GM06990 (cell line): ENCODE measurements at regions not wholly inside any gene's neighbourhood (a gene's known extent, or its start where the extent isn't known, plus 50 kb on each side); places are given as distances from the start of the nearest gene placed in this dataset.

ENCODE experiments used
- DNase-seq: peaks from one replicate; pipeline ENCODE4 v3.0.0-alpha.2; 2011; ENCODE audit not compliant: insufficient read length; ENCODE audit errors: extremely low read depth
- H3K27me3 ChIP-seq: replicated peaks from 2 replicates; pipeline ENCODE4 v1.6.0; 2011; ENCODE audit warnings: low read length; ENCODE audit not compliant: control insufficient read depth, insufficient read depth
- H3K36me3 ChIP-seq: 2 replicates; pipeline ENCODE4 v1.5.1; 2011; ENCODE audit warnings: low read length; ENCODE audit not compliant: control insufficient read depth, insufficient read depth
- H3K4me3 ChIP-seq: replicated peaks from 2 replicates; pipeline ENCODE4 v1.5.1; 2011; ENCODE audit warnings: low read depth, mild to moderate bottlenecking, control low read depth, low read length
- TF ChIP-seq, protein P1 (sequence below): IDR thresholded peaks from 2 replicates; pipeline ENCODE4 v1.5.1; 2011; ENCODE audit warnings: low read length, control low read depth, mild to moderate bottlenecking, inconsistent platforms; ENCODE audit not compliant: insufficient read depth, poor library complexity, severe bottlenecking

DNA sequence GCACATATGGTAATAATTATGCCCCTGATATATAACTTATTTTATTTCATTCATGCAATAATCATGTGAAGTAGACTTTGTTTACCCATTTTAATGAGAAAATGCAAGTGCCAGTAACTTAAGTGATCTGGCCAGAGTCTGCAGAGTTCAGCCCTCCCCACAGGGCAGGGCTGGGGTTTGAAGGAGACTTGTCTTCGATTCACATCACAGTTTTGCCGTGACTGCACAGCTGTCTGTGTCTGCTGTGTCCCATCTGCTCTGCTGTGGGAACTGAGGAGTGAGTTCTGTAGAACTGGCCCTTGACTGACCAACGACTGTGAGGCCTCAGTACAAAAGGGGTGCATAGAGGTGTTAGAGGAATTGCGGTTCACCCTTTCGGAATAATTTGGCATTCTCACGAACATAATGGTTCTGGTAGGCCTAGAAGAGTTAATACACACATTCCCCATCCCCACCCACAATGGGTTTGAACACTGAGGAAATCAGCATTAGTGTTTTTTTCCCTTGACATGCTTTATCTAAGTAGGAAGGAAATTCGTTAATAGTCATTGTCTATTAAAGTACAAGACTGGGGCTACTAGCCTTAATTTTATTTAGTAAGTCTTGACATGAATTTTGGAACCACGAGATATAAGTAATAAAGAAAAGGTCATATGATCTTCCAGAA is 113.6 kb upstream of the MON1B start:
- Histone ChIP-seq H3K36me3 (no peaks in the 10 kb centered on the region), H3K27me3 (no peaks in the 10 kb centered on the region), H3K4me3 (no peak overlapping the region)
- TF ChIP-seq, protein P1, sequence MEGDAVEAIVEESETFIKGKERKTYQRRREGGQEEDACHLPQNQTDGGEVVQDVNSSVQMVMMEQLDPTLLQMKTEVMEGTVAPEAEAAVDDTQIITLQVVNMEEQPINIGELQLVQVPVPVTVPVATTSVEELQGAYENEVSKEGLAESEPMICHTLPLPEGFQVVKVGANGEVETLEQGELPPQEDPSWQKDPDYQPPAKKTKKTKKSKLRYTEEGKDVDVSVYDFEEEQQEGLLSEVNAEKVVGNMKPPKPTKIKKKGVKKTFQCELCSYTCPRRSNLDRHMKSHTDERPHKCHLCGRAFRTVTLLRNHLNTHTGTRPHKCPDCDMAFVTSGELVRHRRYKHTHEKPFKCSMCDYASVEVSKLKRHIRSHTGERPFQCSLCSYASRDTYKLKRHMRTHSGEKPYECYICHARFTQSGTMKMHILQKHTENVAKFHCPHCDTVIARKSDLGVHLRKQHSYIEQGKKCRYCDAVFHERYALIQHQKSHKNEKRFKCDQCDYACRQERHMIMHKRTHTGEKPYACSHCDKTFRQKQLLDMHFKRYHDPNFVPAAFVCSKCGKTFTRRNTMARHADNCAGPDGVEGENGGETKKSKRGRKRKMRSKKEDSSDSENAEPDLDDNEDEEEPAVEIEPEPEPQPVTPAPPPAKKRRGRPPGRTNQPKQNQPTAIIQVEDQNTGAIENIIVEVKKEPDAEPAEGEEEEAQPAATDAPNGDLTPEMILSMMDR: no peak
- DNase-seq: no peak

- no peak for DNase-seq
- no peaks in the 10 kb centered on the region for H3K36me3 ChIP-seq
- H3K4me3 ChIP-seq: no peak overlapping the region
- H3K27me3 ChIP-seq: no peaks in the 10 kb centered on the region
- TF ChIP-seq, protein P1: no peak
These were observed 105.0 kb upstream of the MON1B start for GRCh38 chr16:77085981-77086380.

GRCh38 chr16:77090062-77090461 is 100.9 kb upstream of the MON1B start:
- Histone ChIP-seq H3K4me3 (no peak overlapping the region), H3K36me3 (no peaks in the 10 kb centered on the region), H3K27me3 (no peaks in the 10 kb centered on the region)
- TF ChIP-seq, protein P1: no peak
- no peak for DNase-seq

GRCh38 chr16:77093309-77093708 is 97.7 kb upstream of the MON1B start:
- Histone ChIP-seq H3K36me3 (no peaks in the 10 kb centered on the region), H3K4me3 (no peak overlapping the region), H3K27me3 (no peaks in the 10 kb centered on the region)
- TF ChIP-seq, protein P1: no peak
- no peak for DNase-seq

DNA sequence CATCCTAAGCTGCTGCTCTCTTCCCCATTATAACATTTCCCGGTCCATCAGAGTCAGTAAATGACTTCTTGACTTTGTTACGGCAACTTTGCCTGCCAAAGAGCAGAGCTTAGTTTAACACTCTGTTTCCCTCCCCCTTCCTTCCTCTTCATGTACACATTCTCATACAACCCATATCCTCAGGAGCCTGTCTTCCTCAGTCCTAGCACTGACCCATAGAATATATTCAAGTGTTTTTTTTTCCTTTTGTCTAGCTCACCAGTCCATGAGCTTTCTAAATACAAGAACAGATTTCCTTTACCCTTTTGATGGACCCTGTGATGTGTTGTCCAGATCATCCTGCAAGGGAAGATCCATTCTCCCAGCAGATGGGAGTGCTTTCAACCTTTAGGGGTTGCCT is 97.0 kb upstream of the MON1B start:
- H3K36me3 ChIP-seq: no peaks in the 10 kb centered on the region
- no peaks in the 10 kb centered on the region for H3K27me3 ChIP-seq
- TF ChIP-seq, protein P1: no peak
- H3K4me3 ChIP-seq: no peak overlapping the region
- DNase-seq: no peak
